ENCODE measurements at regions not wholly inside any gene's neighbourhood (a gene's known extent, or its start where the extent isn't known, plus 50 kb on each side); places are given as distances from the start of the nearest gene placed in this dataset.

GRCh38 chr20:24359321-24360027 is 110.0 kb upstream of the SYNDIG1 start:
- no peak for TF ChIP-seq CTCF (IDR thresholded peaks at IDR 0.05)

GRCh38 chr20:24357931-24358330 is 111.5 kb upstream of the SYNDIG1 start:
- Mint-ChIP-seq H3K27me3 (ENCODE audit: low read depth in 3 of 3) (peaks cover 0 to 2% (median 0%) of the 10 kb centered on the region in 3 donors), H3K36me3 (no peaks in the 10 kb centered on the region), H3K4me1 (no peaks in the 10 kb centered on the region), H3K27ac (no peak overlapping the region), H3K9me3 (peaks cover 7 to 22% (median 14%) of the 10 kb centered on the region in 7 donors), H3K4me3 (no peak overlapping the region)
- intact Hi-C loops (cut with micrococcal nuclease), result no loop called here
- Histone ChIP-seq H3K9ac (ENCODE audit: insufficient read depth, low read length, poor library complexity, severe bottlenecking) (no peak overlapping the region), H3K36me3 (replicated peaks in 1 of 2; ENCODE audit: control insufficient read depth in 1 of 2, insufficient read depth in 2 of 2, low read length in 2 of 2) (no peaks in the 10 kb centered on the region), H3K79me2 (ENCODE audit: insufficient read depth, low read length) (no peaks in the 10 kb centered on the region), H3K4me3 (replicated peaks in 1 of 3; ENCODE audit: low read depth in 2 of 3, low read length in 3 of 3) (no peak overlapping the region), H3K4me2 (replicated peaks; ENCODE audit: extremely low read depth, low read length, poor library complexity, severe bottlenecking) (no peak overlapping the region), H3K27me3 (ENCODE audit: control insufficient read depth in 2 of 2, insufficient read depth in 2 of 2, low read length in 2 of 2) (no peaks in the 10 kb centered on the region), H4K20me1 (ENCODE audit: insufficient read depth, low read length) (no peaks in the 10 kb centered on the region), H2AFZ (ENCODE audit: insufficient read depth, low read depth, low read length, poor library complexity, severe bottlenecking) (no peak overlapping the region), H3K27ac (ENCODE audit: low read depth in 1 of 2, low read length in 2 of 2) (no peak overlapping the region), H3K4me1 (ENCODE audit: control insufficient read depth in 1 of 2, insufficient read depth in 2 of 2, low read length in 2 of 2) (no peaks in the 10 kb centered on the region), H3K9me3 (replicated peaks in 1 of 2; ENCODE audit: control insufficient read depth in 1 of 2, insufficient read depth in 1 of 2, low read length in 2 of 2) (peaks cover 11 to 20% of the 10 kb centered on the region in 2 donors)
- no peak for DNase-seq
- TF ChIP-seq CTCF (IDR thresholded peaks at IDR 0.05), result no peak
- 80% methylated on average over 1 of the region's 3 CpGs for WGBS (ENCODE audit: insufficient coverage)

More at GRCh38 chr20:24359321-24360027, 110.0 kb upstream of the SYNDIG1 start:
- H3K4me3 ChIP-seq (replicated peaks in 1 of 3; ENCODE audit: low read depth in 2 of 3, low read length in 3 of 3), result no peak overlapping the region
- Mint-ChIP-seq H3K4me3 (no peak overlapping the region), H3K9me3 (peaks cover 7 to 25% (median 15%) of the 10 kb centered on the region in 7 donors), H3K27ac (no peak overlapping the region), H3K36me3 (no peaks in the 10 kb centered on the region), H3K27me3 (ENCODE audit: low read depth in 3 of 3) (no peaks in the 10 kb centered on the region), H3K4me1 (no peaks in the 10 kb centered on the region)
- H3K4me2 ChIP-seq (replicated peaks; ENCODE audit: extremely low read depth, low read length, poor library complexity, severe bottlenecking), result no peak overlapping the region
- H3K79me2 ChIP-seq (ENCODE audit: insufficient read depth, low read length), result no peaks in the 10 kb centered on the region
- H3K9me3 ChIP-seq (replicated peaks in 1 of 2; ENCODE audit: control insufficient read depth in 1 of 2, insufficient read depth in 1 of 2, low read length in 2 of 2), result peaks cover 11 to 20% of the 10 kb centered on the region in 2 donors
- no peaks in the 10 kb centered on the region for H3K4me1 ChIP-seq (ENCODE audit: control insufficient read depth in 1 of 2, insufficient read depth in 2 of 2, low read length in 2 of 2)
- no peaks in the 10 kb centered on the region for H4K20me1 ChIP-seq (ENCODE audit: insufficient read depth, low read length)
- no peak overlapping the region for H3K9ac ChIP-seq (ENCODE audit: insufficient read depth, low read length, poor library complexity, severe bottlenecking)
- WGBS (ENCODE audit: insufficient coverage), result 100% methylated on average over 2 of the region's 8 CpGs
- intact Hi-C loops (cut with micrococcal nuclease), result no loop called here
- no peak overlapping the region for H2AFZ ChIP-seq (ENCODE audit: insufficient read depth, low read depth, low read length, poor library complexity, severe bottlenecking)
- DNase-seq, result no peak
- H3K27ac ChIP-seq (ENCODE audit: low read depth in 1 of 2, low read length in 2 of 2), result no peak overlapping the region
- no peaks in the 10 kb centered on the region for H3K36me3 ChIP-seq (replicated peaks in 1 of 2; ENCODE audit: control insufficient read depth in 1 of 2, insufficient read depth in 2 of 2, low read length in 2 of 2)
- H3K27me3 ChIP-seq (ENCODE audit: control insufficient read depth in 2 of 2, insufficient read depth in 2 of 2, low read length in 2 of 2), result no peaks in the 10 kb centered on the region

Data from CD14-positive monocyte (primary cell).